Mucosa of stomach (tissue), 1 donor: ENCODE measurements at regions not wholly inside any gene's neighbourhood (a gene's known extent, or its start where the extent isn't known, plus 50 kb on each side); places are given as distances from the start of the nearest gene placed in this dataset.
"Not testable (repeated sequence)": the region's sequence is repeated elsewhere in the genome, so short reads cannot be mapped to it uniquely, and the experiment has no call there.

Experiments
- H3K27me3 ChIP-seq: one replicate; pipeline ENCODE4 v1.7.0; 2013; ENCODE audit warnings: mild to moderate bottlenecking, low read length; ENCODE audit not compliant: control insufficient read depth, insufficient read depth
- H3K36me3 ChIP-seq: one replicate; pipeline ENCODE4 v1.7.0; 2013; ENCODE audit warnings: low read length; ENCODE audit not compliant: control insufficient read depth, insufficient read depth
- H3K4me1 ChIP-seq: one replicate; pipeline ENCODE4 v1.7.0; 2013; ENCODE audit warnings: mild to moderate bottlenecking, low read length; ENCODE audit not compliant: control insufficient read depth, insufficient read depth
- H3K4me3 ChIP-seq: one replicate; pipeline ENCODE4 v1.7.0; 2013; ENCODE audit warnings: low read length
- H3K9ac ChIP-seq: one replicate; pipeline ENCODE4 v1.7.0; 2013; ENCODE audit warnings: mild to moderate bottlenecking, low read length, moderate library complexity
- H3K9me3 ChIP-seq: one replicate; pipeline ENCODE4 v1.7.0; 2013; ENCODE audit warnings: mild to moderate bottlenecking, low read length, moderate library complexity; ENCODE audit not compliant: control insufficient read depth
- donor health status: Pancreatic carcinoma.

DNA sequence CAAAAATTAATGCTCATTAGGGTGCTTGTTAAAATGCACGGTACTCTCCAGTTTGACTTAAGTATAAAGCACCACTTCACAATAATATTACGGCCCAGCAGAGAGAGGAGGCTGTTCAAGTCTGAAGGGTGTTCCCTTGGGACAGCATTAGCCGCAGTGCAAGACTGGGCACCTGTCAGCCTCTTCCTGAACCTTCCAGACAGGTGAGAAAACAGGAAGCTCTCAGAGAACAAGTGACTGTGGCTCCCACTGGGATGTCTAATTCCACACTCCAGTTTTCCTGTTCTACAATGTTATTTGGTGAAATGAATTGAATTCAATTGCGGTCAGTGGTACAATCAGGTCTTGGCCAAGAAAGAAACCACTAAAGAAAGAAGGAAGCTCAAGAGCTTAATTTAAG lies 414.4 kb downstream of the SMARCA1 start:
- Histone ChIP-seq H3K27me3 (no peaks in the 10 kb centered on the region), H3K9me3 (no peaks in the 10 kb centered on the region), H3K9ac (no peak overlapping the region), H3K4me1 (peaks cover 2% of the 10 kb centered on the region), H3K36me3 (no peaks in the 10 kb centered on the region), H3K4me3 (no peak overlapping the region)

DNA sequence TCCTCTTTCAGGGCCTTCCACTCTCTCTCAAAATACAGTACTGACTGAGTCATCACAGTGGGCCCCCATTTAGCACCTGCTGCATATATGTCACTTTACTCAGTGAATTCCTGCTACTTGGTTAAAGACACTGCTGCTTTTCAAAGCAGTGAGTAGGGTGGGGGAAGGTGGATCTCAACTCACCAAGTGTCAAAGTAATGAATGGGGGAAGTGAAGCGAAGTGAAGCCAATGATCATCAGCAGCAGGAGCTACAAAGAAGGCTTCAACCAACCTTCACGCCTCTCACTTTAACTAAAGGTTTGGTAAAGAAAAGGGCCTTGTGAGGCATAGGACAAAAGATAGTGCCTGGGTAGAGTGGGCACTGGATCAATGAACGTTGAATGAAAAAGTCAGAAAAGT lies 424.1 kb downstream of the SMARCA1 start:
- no peak overlapping the region for H3K4me3 ChIP-seq
- H3K36me3 ChIP-seq = no peaks in the 10 kb centered on the region
- H3K9ac ChIP-seq = no peak overlapping the region
- H3K27me3 ChIP-seq = no peaks in the 10 kb centered on the region
- H3K9me3 ChIP-seq = no peaks in the 10 kb centered on the region
- no peaks in the 10 kb centered on the region for H3K4me1 ChIP-seq

DNA sequence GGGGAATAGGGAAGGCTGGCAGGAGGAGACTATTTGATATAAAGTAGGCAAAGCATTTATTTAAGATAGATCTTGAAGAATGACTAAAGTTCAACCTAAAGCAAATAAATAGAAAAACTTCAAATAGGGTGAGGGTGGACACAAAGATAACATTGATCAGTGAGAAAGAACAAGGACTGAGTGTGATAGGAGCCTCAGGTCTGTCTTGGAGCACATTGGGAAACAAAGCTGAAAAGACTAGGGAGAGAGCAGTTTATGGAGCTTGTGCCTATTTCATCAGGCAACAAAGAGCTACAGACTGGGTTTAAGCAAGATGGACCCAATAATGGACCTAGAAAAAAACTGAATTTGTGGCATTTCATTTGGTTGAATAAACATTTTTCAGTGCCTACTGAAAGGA lies 425.6 kb downstream of the SMARCA1 start:
- Histone ChIP-seq H3K36me3 (no peaks in the 10 kb centered on the region), H3K9me3 (no peaks in the 10 kb centered on the region), H3K4me1 (no peaks in the 10 kb centered on the region), H3K4me3 (no peak overlapping the region), H3K27me3 (no peaks in the 10 kb centered on the region), H3K9ac (no peak overlapping the region)

DNA sequence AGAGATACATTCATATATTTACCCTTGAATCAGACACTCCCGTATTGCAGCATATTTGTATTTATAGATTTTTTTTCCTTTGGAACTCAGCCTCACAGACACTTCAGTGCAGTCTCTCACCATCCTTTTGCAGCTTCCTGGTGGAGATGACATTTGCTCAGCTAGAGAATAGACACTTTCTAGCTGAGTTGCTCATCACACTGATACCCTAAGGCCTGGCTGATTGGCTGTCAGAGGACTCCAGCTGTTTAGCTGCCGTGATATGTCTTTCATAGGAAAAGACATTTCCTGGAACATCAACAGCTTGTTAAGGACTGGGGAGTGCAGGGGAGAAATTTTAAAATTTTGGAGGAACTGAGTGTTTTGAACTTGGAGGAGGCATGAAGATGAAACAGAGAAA lies 429.6 kb downstream of the SMARCA1 start:
- Histone ChIP-seq H3K36me3 (no peaks in the 10 kb centered on the region), H3K9ac (no peak overlapping the region), H3K9me3 (no peaks in the 10 kb centered on the region)

DNA sequence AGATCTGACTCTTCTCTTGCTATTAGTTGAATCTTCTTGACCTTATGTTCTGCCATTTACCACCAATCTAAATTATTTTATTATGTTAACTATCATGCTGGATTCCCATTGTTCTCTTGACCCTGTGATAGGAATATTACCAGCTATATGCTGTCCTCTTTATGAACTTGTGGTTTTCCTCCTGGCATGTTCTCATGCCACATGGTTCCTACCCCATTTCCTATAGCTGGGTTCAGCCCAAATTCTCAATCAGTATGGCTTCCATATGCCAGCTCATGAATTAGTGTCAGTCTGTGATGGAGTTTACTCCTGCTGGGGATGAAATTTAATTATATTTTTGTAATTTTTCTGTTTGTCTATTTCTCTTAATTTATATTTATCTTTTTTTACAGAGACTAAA lies 430.5 kb downstream of the SMARCA1 start:
- no peak overlapping the region for H3K4me3 ChIP-seq
- no peaks in the 10 kb centered on the region for H3K9me3 ChIP-seq
- no peaks in the 10 kb centered on the region for H3K4me1 ChIP-seq
- no peak overlapping the region for H3K9ac ChIP-seq
- H3K36me3 ChIP-seq = no peaks in the 10 kb centered on the region
- H3K27me3 ChIP-seq = no peaks in the 10 kb centered on the region

More for the DNA sequence above, 429.6 kb downstream of the SMARCA1 start:
- H3K27me3 ChIP-seq = no peaks in the 10 kb centered on the region
- no peaks in the 10 kb centered on the region for H3K4me1 ChIP-seq
- no peak overlapping the region for H3K4me3 ChIP-seq

DNA sequence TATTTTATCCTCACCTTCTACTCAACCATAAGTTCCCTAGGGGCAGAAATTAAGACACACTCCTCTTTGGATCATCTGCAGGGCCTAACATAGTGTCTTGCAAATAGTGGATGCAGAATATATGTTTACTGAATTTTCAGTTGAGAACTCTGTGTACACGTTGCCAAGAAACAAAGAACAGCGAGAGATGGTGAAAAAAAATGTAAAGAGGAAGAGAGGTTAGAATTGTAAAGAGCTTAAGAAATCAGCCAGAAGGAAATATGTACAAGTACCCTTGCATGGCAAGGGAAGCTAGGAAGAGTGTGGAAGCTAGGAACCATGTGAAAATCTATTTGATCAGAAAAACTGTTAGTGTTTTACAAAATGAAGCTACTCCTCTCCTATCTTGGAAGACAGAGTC lies 431.0 kb downstream of the SMARCA1 start:
- H3K9ac ChIP-seq = no peak overlapping the region
- no peak overlapping the region for H3K4me3 ChIP-seq
- H3K36me3 ChIP-seq = no peaks in the 10 kb centered on the region
- H3K4me1 ChIP-seq = no peaks in the 10 kb centered on the region
- no peaks in the 10 kb centered on the region for H3K9me3 ChIP-seq
- H3K27me3 ChIP-seq = no peaks in the 10 kb centered on the region

DNA sequence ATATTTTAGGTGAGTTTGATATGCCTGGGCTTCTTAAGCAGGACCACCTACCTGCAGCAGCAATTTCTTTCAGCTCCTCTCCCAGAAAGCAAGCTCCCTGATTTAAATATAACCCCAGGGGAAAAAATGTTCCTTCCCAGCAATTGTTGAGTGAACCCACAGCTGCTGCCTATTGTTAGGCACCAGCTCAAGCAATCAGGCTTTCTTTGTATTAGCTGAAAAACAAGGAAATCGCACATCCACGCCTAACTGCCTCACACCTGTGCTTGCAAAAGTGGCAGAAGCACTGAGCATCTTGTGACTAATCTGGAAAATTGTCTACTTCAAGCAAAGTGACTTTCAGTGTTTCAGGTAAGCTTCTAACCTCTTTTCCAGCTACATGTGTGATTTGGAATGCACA lies 432.2 kb downstream of the SMARCA1 start:
- H3K9me3 ChIP-seq = no peaks in the 10 kb centered on the region
- H3K36me3 ChIP-seq = no peaks in the 10 kb centered on the region
- no peak overlapping the region for H3K4me3 ChIP-seq
- no peaks in the 10 kb centered on the region for H3K27me3 ChIP-seq
- no peak overlapping the region for H3K9ac ChIP-seq
- no peaks in the 10 kb centered on the region for H3K4me1 ChIP-seq

DNA sequence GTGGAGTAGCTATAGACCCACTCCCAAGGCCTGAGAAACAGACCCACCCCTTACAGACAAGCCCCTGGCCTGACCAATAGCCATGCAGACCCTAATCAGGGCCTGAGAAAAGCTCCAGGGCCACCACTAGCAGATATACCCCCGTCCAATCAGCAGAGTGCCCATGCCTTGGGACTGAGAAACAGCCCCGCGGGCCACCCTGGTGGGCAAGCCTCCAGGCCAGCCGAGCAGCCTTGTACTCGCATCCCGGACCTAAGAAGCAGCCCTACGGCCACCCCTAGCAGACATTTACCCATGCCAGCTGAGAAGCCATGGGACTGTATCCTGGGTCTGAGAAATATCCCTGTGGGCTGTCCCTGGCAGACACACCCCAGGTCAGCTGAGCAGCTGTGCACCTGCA lies 436.5 kb downstream of the SMARCA1 start:
- Histone ChIP-seq H3K27me3 (no peaks in the 10 kb centered on the region), H3K36me3 (no peaks in the 10 kb centered on the region), H3K9me3 (no peaks in the 10 kb centered on the region), H3K4me3 (no peak overlapping the region), H3K9ac (no peak overlapping the region), H3K4me1 (no peaks in the 10 kb centered on the region)

DNA sequence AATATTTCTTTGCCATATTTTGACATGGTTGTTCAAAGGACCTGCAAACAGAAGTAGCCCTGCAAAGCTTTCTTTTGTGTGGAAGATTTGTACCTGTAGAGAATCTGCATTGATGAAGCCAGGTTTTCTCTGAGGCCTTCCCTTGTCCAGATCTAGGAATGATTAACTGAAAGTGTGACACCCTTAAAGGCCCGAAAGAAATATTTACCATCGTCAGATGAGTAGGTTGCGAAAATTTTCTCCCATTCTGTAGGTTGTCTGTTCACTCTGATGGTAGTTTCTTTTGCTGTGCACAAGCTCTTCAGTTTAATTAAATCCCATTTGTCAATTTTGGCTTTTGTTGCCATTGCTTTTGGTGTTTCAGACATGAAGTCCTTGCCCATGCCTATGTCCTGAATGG lies 439.0 kb downstream of the SMARCA1 start:
- H3K9me3 ChIP-seq, H3K36me3 ChIP-seq: not testable (repeated sequence)

DNA sequence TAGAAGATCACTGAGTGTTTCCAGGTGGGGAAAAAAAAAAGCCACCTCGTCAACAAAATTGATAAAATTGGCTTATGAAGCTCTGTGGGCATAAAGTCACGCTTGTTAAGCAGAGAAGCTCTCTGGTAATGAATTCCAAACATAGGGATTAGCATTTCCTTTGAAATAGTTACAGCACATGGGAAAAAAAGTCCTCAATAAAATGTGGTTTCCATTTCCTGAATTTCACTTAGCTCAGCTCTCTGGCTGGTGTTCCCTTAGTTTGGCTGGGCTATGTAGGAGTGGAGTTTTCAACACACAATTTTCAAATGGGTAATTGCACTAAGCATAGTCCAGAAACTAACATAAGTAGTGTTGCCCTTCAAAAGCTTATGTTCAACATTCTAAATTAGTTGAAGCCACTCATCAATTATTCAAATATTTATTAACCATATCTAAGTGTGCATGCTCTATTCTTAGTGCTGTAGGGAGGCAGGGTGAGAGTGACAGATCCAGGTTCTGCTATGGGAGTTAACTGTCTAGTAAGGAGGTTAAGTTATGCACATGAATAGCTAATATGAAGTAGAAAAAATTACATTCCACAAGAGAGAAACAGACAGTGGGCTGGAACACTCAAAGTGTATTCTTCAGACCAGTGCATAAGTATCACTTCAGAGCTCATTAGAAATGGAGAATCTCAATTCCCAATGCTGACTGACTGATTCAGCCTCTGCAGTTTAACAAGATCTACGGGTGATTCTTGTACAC lies 445.7 kb downstream of the SMARCA1 start:
- Histone ChIP-seq H3K9ac (no peak overlapping the region), H3K36me3 (no peaks in the 10 kb centered on the region), H3K4me1 (no peaks in the 10 kb centered on the region), H3K27me3 (no peaks in the 10 kb centered on the region), H3K9me3 (no peaks in the 10 kb centered on the region), H3K4me3 (no peak overlapping the region)

More for the DNA sequence above, 439.0 kb downstream of the SMARCA1 start:
- not testable (repeated sequence) for H3K4me1 ChIP-seq, H3K9ac ChIP-seq, H3K4me3 ChIP-seq, H3K27me3 ChIP-seq

DNA sequence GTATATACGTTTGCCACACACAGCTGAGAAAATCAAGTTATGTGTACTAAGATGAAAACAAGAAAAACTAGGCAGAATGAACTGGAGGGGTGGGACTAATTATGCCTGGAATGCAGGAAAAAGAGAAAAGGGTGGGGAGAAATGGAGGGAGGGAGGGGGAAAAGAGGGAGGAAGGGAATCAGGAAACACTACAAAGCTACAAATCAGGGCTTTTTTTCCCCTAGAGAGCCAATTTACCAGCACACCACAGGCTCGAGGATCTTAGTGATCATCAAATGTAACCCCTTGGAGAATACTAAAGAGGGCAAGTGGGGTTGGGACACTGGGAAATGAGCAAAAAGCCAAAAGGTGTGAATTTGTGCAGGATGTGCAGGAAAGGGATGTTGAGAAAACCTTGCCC lies 451.9 kb downstream of the SMARCA1 start:
- Histone ChIP-seq H3K4me3 (no peak overlapping the region), H3K9me3 (no peaks in the 10 kb centered on the region), H3K36me3 (no peaks in the 10 kb centered on the region), H3K9ac (no peak overlapping the region), H3K27me3 (no peaks in the 10 kb centered on the region), H3K4me1 (no peaks in the 10 kb centered on the region)

DNA sequence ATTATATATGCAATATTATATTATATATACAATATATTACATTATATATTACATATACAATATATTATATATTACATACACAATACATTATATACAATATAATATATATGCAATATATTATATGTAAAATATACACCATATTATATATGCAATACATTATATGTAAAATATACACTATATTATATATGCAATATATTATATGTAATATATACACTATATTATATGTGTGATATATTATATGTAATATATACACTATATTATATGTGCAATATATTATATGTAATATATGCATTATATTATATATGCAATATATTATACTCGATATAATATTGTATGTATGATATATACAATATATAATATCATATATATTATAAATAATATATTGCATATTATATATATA lies 457.4 kb downstream of the SMARCA1 start:
- Histone ChIP-seq H3K4me3 (no peak overlapping the region), H3K27me3 (no peaks in the 10 kb centered on the region), H3K9ac (no peak overlapping the region), H3K4me1 (no peaks in the 10 kb centered on the region), H3K36me3 (no peaks in the 10 kb centered on the region), H3K9me3 (no peaks in the 10 kb centered on the region)

DNA sequence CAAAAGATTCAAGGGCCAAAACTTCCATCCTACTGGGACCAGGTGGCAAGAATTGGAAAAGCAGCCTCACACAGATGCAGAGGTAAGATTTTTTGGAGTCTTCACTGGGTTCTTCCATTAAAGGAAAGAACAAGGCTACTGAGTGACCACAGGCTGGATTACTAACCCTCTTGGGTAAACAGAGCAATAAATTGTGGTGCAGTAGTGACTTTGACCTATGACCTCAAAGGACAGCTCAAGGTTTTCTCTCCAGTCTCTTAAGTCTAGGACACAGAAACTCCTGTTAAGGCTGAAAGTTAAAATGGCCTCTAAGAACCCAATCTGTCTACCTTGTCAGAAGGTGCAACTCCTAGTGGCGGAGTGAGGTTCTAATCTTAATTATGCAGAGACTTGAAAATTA lies 464.9 kb downstream of the SMARCA1 start:
- Histone ChIP-seq H3K4me1 (no peaks in the 10 kb centered on the region), H3K4me3 (no peak overlapping the region), H3K9ac (no peak overlapping the region), H3K27me3 (no peaks in the 10 kb centered on the region), H3K9me3 (no peaks in the 10 kb centered on the region), H3K36me3 (no peaks in the 10 kb centered on the region)
